ENCODE measurements at regions not wholly inside any gene's neighbourhood (a gene's known extent, or its start where the extent isn't known, plus 50 kb on each side); places are given as distances from the start of the nearest gene placed in this dataset.

DNA sequence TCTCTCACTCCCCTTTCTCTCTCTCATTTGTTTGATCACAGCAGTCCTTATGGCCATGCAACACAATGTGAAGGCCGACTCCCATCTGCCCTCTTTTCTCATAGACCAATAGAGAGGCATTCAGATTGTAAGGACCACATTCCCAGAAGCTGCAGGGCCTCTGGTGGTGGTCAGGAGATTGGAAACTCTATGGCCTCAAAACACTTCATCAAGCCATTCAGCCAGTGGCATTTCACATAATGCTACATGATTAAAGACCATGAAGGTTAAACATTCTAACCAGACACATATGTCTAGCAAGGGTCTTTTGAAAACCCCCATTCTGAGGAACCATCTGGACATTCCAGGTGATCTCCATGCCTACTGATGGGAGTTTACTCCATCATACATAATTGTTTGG, 769.5 kb upstream of the CXADR start:
- peaks cover 0 to 16% (median 0%) of the 10 kb centered on the region in 5 donors for H3K4me1 ChIP-seq (ENCODE audit: control insufficient read depth in 5 of 5, insufficient read depth in 5 of 5, low read length in 5 of 5)
- no peaks in the 10 kb centered on the region for H3K9me3 ChIP-seq (ENCODE audit: control insufficient read depth in 4 of 4, insufficient read depth in 3 of 4, low read length in 3 of 4)
- TF ChIP-seq, protein P1, sequence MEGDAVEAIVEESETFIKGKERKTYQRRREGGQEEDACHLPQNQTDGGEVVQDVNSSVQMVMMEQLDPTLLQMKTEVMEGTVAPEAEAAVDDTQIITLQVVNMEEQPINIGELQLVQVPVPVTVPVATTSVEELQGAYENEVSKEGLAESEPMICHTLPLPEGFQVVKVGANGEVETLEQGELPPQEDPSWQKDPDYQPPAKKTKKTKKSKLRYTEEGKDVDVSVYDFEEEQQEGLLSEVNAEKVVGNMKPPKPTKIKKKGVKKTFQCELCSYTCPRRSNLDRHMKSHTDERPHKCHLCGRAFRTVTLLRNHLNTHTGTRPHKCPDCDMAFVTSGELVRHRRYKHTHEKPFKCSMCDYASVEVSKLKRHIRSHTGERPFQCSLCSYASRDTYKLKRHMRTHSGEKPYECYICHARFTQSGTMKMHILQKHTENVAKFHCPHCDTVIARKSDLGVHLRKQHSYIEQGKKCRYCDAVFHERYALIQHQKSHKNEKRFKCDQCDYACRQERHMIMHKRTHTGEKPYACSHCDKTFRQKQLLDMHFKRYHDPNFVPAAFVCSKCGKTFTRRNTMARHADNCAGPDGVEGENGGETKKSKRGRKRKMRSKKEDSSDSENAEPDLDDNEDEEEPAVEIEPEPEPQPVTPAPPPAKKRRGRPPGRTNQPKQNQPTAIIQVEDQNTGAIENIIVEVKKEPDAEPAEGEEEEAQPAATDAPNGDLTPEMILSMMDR (IDR thresholded peaks at IDR 0.05; ENCODE audit: control extremely low read depth, extremely low read depth) = no peak
- H3K4me3 ChIP-seq = no peak overlapping the region
- DNase-seq (no peak), ATAC-seq (ENCODE audit: insufficient read depth, low FRiP score) (no peak)
- H3K27ac ChIP-seq (ENCODE audit: low read depth in 1 of 2, low read length in 1 of 2) = no peak overlapping the region
- H3K36me3 ChIP-seq (ENCODE audit: control insufficient read depth in 4 of 4, insufficient read depth in 4 of 4, low read length in 4 of 4) = no peaks in the 10 kb centered on the region
- no peak overlapping the region for H3K9ac ChIP-seq (ENCODE audit: insufficient read depth in 1 of 2, low read length in 2 of 2)
- whole genome bisulfite sequencing, 2 donors = 76 to 82% methylated on average over 1 of the region's 1 CpG
- H3K27me3 ChIP-seq (ENCODE audit: control insufficient read depth in 3 of 3, insufficient read depth in 3 of 3, low read length in 2 of 3) = no peaks in the 10 kb centered on the region

DNA sequence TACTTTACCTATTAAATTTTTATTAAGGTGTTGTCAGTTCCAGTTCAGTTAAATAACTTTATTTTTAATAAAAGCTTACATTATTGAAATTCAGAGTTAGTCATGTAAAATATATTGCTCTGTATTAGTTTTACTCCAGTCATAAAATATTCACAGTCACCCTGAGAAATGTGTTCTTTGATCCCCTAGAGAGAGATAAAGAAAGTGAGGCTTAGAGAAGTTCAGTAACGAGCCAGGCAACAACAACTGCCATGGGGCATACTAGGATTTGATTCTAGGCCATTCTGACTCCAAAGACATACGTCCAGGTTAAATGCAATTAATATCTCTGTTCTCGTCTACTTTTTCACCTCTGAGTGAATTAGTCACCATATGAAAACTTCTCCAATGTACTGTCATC, 761.9 kb upstream of the CXADR start:
- peaks cover 0 to 4% (median 0%) of the 10 kb centered on the region in 5 donors for H3K4me1 ChIP-seq (ENCODE audit: control insufficient read depth in 5 of 5, insufficient read depth in 5 of 5, low read length in 5 of 5)
- no peak overlapping the region for H3K9ac ChIP-seq (ENCODE audit: insufficient read depth in 1 of 2, low read length in 2 of 2)
- no peaks in the 10 kb centered on the region for H3K9me3 ChIP-seq (ENCODE audit: control insufficient read depth in 4 of 4, insufficient read depth in 3 of 4, low read length in 3 of 4)
- no peaks in the 10 kb centered on the region for H3K27me3 ChIP-seq (ENCODE audit: control insufficient read depth in 3 of 3, insufficient read depth in 3 of 3, low read length in 2 of 3)
- no peak overlapping the region for H3K27ac ChIP-seq (ENCODE audit: low read depth in 1 of 2, low read length in 1 of 2)
- H3K4me3 ChIP-seq = no peak overlapping the region
- TF ChIP-seq, protein P1 (IDR thresholded peaks at IDR 0.05; ENCODE audit: control extremely low read depth, extremely low read depth) = no peak
- WGBS, 2 donors = 79 to 85% methylated on average over 3 of the region's 3 CpGs
- no peak for ATAC-seq (ENCODE audit: insufficient read depth, low FRiP score)
- DNase-seq = no peak
- no peaks in the 10 kb centered on the region for H3K36me3 ChIP-seq (ENCODE audit: control insufficient read depth in 4 of 4, insufficient read depth in 4 of 4, low read length in 4 of 4)

DNA sequence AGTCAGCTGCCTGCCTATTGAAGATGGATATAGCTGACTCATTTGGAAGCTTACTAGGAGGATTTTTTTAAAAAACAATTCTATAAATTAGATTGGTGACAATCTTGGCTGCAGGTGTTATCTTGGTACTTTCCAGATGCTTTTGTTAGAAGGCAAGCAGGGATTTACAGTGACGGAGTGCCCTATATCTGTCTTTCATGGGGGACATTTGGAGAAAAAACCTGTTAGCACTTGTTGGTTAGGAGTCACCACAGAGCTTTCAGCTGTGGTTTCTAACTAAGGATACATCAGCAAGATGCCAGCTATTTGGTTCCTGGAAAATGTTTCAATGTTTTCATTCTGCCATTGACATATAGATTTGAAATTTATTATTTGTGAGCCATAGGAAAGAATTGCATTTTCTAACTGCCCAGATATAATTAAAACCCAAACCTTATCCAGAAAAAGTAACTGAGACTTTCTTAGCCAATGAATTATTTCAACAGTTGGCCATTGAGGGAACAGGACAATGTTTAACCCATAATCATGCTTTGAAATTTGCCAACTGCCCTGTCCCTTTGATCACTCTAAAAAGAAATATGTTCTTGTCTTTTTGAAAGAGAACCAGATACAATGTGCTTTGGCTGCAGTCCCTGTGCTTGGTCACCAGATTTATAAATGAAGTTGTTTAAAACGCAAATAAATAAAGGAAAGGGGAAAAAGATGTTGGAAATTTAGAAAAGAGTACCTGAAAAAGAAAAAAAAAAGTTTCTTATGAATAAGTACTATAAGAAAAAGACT, 761.0 kb upstream of the CXADR start:
- 77 to 88% methylated on average over 2 of the region's 2 CpGs for WGBS, 2 donors
- DNase-seq = no peak
- TF ChIP-seq, protein P1 (IDR thresholded peaks at IDR 0.05; ENCODE audit: control extremely low read depth, extremely low read depth) = no peak

More for the DNA sequence above, 761.0 kb upstream of the CXADR start:
- Histone ChIP-seq H3K4me3 (no peak overlapping the region), H3K9ac (ENCODE audit: insufficient read depth in 1 of 2, low read length in 2 of 2) (no peak overlapping the region), H3K27me3 (ENCODE audit: control insufficient read depth in 3 of 3, insufficient read depth in 3 of 3, low read length in 2 of 3) (no peaks in the 10 kb centered on the region), H3K4me1 (ENCODE audit: control insufficient read depth in 5 of 5, insufficient read depth in 5 of 5, low read length in 5 of 5) (peaks cover 0 to 4% (median 0%) of the 10 kb centered on the region in 5 donors), H3K9me3 (ENCODE audit: control insufficient read depth in 4 of 4, insufficient read depth in 3 of 4, low read length in 3 of 4) (no peaks in the 10 kb centered on the region), H3K36me3 (ENCODE audit: control insufficient read depth in 4 of 4, insufficient read depth in 4 of 4, low read length in 4 of 4) (no peaks in the 10 kb centered on the region), H3K27ac (ENCODE audit: low read depth in 1 of 2, low read length in 1 of 2) (no peak overlapping the region)
- no peak for ATAC-seq (ENCODE audit: insufficient read depth, low FRiP score)

All from lung (tissue), 11 donors.